SK-N-SH treated with all-trans-retinoic acid at 6 μM for 48 hours (cell line): ENCODE measurements at regions not wholly inside any gene's neighbourhood (a gene's known extent, or its start where the extent isn't known, plus 50 kb on each side); places are given as distances from the start of the nearest gene placed in this dataset.

Source experiments
- ZFP30 ChIP-seq: fragments of 450-650 bp; formaldehyde crosslinking; IDR thresholded peaks from 2 replicates; pipeline ENCODE4 v1.5.0; 2022; ENCODE audit warnings: mild to moderate bottlenecking, moderate library complexity
- TF ChIP-seq, protein P1 (sequence below): fragments of 250-450 bp; sonication (Bioruptor Pico); IDR thresholded peaks from 2 replicates; pipeline ENCODE4 v1.5.1; 2021; ENCODE audit warnings: mild to moderate bottlenecking, moderate library complexity

DNA sequence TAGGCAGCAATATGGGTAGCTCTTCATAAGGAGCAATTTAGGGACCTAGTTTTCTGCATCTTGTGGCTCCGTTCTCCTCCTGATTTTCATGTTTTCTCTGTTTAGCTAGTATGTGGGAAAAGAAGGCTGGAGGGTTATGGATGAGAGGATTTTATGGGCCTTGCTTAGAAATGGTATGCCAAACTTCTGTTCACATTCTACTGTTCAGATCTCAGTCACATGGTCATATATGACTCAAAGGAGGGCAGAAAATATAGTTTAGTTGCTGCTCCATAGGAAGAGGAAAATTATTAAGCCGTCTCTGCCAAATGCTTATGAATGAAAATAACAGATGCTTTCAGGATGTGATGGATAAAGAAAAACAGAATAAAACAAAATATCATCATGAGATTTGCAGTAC lies 361.8 kb upstream of the CWC22 start:
- no peak for TF ChIP-seq ZFP30 (CRISPR knock-in tag)
- TF ChIP-seq, protein P1, sequence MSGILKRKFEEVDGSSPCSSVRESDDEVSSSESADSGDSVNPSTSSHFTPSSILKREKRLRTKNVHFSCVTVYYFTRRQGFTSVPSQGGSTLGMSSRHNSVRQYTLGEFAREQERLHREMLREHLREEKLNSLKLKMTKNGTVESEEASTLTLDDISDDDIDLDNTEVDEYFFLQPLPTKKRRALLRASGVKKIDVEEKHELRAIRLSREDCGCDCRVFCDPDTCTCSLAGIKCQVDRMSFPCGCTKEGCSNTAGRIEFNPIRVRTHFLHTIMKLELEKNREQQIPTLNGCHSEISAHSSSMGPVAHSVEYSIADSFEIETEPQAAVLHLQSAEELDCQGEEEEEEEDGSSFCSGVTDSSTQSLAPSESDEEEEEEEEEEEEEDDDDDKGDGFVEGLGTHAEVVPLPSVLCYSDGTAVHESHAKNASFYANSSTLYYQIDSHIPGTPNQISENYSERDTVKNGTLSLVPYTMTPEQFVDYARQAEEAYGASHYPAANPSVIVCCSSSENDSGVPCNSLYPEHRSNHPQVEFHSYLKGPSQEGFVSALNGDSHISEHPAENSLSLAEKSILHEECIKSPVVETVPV (CRISPR knock-in tag), result no peak
